ENCODE measurements at regions not wholly inside any gene's neighbourhood (a gene's known extent, or its start where the extent isn't known, plus 50 kb on each side); places are given as distances from the start of the nearest gene placed in this dataset.

GRCh38 chr7:47633134-47633533, 51.2 kb upstream of the TNS3 start:
- TF ChIP-seq CTCF (IDR thresholded peaks at IDR 0.05; ENCODE audit: low read length) (no peak), EZH2phosphoT487 (IDR thresholded peaks at IDR 0.05; ENCODE audit: low read length) (no peak), EZH2 (optimal IDR thresholded peaks at IDR 0.05; ENCODE audit: low read depth, low read length) (no peak)

All from MM.1S (cell line).